Chondrocyte (in vitro differentiated cells): ENCODE measurements at regions not wholly inside any gene's neighbourhood (a gene's known extent, or its start where the extent isn't known, plus 50 kb on each side); places are given as distances from the start of the nearest gene placed in this dataset.

Source experiments
- DNase-seq: peaks from one replicate; pipeline ENCODE4 v3.0.0; 2021; ENCODE audit warnings: mixed read lengths, low spot score
- H3K27ac Mint-ChIP-seq: one replicate; pipeline ENCODE4 v1.8.0; 2021; ENCODE audit warnings: mild to moderate bottlenecking, moderate library complexity, mixed read lengths; ENCODE audit not compliant: unreplicated experiment
- H3K27me3 Mint-ChIP-seq: 2 replicates; pipeline ENCODE4 v1.8.0; 2021; ENCODE audit warnings: low read depth, mixed read lengths
- H3K36me3 Mint-ChIP-seq: 2 replicates; pipeline ENCODE4 v1.8.0; 2021; ENCODE audit warnings: low read depth, mixed read lengths
- H3K4me1 Mint-ChIP-seq: 2 replicates; pipeline ENCODE4 v1.8.0; 2021; ENCODE audit warnings: low read depth, mild to moderate bottlenecking, mixed read lengths
- H3K4me3 Mint-ChIP-seq: one replicate; pipeline ENCODE4 v1.8.0; 2021; ENCODE audit warnings: mild to moderate bottlenecking, moderate library complexity, mixed read lengths; ENCODE audit not compliant: unreplicated experiment
- H3K9me3 Mint-ChIP-seq: 2 replicates; pipeline ENCODE4 v1.8.0; 2021; ENCODE audit warnings: low read depth, mixed read lengths
- TF ChIP-seq, protein P1 (sequence below): fragments of 200-600 bp; sonication (generic); IDR thresholded peaks from 2 replicates; pipeline ENCODE4 v1.5.0; 2021; ENCODE audit warnings: antibody characterized with exemption, mild to moderate bottlenecking, moderate library complexity

DNA sequence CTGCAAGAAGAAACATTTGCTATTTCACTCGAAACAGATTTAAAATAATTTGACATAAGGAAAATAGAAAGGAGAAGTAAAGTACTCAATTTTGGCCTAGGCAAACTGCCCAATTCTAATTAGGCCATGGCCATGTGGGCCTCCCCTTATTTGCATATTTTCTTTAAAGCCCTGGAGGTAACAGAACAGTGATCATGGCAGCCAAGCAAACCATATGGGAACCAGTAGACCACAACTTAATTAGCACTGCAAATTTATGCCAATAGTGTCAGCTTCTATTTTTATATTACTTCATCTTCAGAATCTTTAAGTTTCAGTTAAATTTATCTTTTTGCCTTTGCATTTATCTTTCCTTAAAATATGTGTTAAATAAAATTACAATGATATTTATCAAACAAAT lies 63.3 kb upstream of the THSD7A start:
- DNase-seq, result no peak
- Mint-ChIP-seq H3K9me3 (no peaks in the 10 kb centered on the region), H3K4me1 (no peaks in the 10 kb centered on the region), H3K4me3 (no peak overlapping the region), H3K36me3 (no peaks in the 10 kb centered on the region), H3K27ac (no peak overlapping the region), H3K27me3 (no peaks in the 10 kb centered on the region)
- TF ChIP-seq, protein P1, sequence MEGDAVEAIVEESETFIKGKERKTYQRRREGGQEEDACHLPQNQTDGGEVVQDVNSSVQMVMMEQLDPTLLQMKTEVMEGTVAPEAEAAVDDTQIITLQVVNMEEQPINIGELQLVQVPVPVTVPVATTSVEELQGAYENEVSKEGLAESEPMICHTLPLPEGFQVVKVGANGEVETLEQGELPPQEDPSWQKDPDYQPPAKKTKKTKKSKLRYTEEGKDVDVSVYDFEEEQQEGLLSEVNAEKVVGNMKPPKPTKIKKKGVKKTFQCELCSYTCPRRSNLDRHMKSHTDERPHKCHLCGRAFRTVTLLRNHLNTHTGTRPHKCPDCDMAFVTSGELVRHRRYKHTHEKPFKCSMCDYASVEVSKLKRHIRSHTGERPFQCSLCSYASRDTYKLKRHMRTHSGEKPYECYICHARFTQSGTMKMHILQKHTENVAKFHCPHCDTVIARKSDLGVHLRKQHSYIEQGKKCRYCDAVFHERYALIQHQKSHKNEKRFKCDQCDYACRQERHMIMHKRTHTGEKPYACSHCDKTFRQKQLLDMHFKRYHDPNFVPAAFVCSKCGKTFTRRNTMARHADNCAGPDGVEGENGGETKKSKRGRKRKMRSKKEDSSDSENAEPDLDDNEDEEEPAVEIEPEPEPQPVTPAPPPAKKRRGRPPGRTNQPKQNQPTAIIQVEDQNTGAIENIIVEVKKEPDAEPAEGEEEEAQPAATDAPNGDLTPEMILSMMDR, result no peak

DNA sequence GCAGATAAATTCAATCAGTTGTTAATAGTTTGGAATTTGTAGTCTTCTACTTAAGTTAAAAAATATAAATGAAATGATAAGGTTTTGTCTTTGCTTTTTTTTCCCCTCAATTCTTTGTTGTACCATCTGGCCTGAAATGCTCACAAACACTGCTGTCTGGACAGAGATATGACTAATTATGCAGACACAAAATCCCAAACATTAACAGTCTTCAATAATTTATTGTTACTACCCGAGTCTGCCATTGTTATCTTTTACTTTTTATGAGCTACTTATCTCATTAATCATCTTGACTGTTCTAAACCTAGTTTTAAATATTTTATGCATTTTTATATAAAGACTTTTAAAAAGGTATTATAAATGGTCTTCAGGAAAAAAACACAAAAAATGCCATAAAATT lies 64.7 kb upstream of the THSD7A start:
- H3K36me3 Mint-ChIP-seq, result no peaks in the 10 kb centered on the region
- H3K27ac Mint-ChIP-seq, result no peak overlapping the region
- peaks cover 3% of the 10 kb centered on the region for H3K9me3 Mint-ChIP-seq
- no peak overlapping the region for H3K4me3 Mint-ChIP-seq
- TF ChIP-seq, protein P1, result no peak
- DNase-seq, result no peak
- no peaks in the 10 kb centered on the region for H3K4me1 Mint-ChIP-seq
- no peaks in the 10 kb centered on the region for H3K27me3 Mint-ChIP-seq

DNA sequence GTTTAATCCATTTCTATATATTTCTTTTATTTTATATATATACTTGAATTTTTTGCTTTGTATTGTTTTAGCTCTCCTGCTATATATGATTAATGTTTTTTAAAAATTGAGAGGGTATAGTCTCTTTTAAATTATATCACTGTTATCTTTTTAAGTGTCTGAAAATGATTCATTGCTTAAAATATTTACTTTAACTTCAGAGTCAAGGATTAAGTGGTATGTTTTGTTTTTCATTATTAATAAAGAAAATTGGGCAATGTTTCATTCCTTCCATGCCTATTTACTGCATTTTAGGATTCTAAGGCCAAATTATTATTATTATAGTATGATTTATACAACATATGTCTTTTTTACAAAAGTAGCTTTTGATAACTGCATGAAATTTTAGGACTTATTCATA lies 67.2 kb upstream of the THSD7A start:
- H3K9me3 Mint-ChIP-seq, result peaks cover 16% of the 10 kb centered on the region
- no peak overlapping the region for H3K4me3 Mint-ChIP-seq
- no peaks in the 10 kb centered on the region for H3K36me3 Mint-ChIP-seq
- no peaks in the 10 kb centered on the region for H3K4me1 Mint-ChIP-seq
- H3K27ac Mint-ChIP-seq, result no peak overlapping the region
- DNase-seq, result no peak
- TF ChIP-seq, protein P1, result no peak
- H3K27me3 Mint-ChIP-seq, result no peaks in the 10 kb centered on the region

DNA sequence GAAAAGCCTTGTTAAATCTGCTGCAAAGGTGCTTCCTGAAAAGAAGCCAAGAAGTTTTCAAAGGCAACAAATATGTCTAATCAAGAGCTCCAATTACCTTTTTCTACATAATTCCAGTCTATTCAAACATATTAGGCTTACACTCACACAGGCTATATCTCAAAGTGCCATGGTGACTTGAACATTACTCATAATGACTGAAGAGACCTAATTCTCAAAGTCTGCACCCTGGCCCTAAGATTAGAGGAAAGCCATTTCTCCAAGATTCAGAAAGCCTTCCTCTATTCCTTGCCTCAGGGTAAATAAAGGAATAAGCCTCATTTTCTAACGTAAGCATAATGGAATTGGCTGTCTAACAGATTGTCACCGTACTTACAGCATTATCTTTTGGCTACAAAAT lies 78.3 kb upstream of the THSD7A start:
- no peaks in the 10 kb centered on the region for H3K9me3 Mint-ChIP-seq
- no peak for DNase-seq
- H3K36me3 Mint-ChIP-seq, result no peaks in the 10 kb centered on the region
- TF ChIP-seq, protein P1, result no peak
- H3K4me3 Mint-ChIP-seq, result no peak overlapping the region
- no peaks in the 10 kb centered on the region for H3K4me1 Mint-ChIP-seq
- no peak overlapping the region for H3K27ac Mint-ChIP-seq
- peaks cover 7% of the 10 kb centered on the region for H3K27me3 Mint-ChIP-seq

DNA sequence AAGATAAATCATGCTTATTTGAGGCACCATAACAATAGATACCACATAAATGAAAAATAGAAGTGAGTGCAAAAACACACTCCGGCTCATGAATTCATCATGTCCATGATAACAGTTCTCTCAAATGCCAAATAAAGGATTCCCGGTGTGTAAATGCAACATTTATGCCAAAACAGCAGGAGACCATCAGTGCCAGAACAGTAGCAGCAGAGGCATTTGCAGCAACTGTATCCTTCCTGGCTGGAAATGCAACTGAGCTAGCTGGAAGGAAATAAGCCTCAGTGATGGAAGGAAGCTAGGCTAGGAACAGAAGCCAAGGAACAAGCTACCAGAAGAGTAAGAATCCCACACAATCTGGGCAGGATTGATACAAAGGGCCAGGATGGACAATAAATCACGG lies 79.9 kb upstream of the THSD7A start:
- Mint-ChIP-seq H3K36me3 (no peaks in the 10 kb centered on the region), H3K4me3 (no peak overlapping the region), H3K27me3 (peaks cover 5% of the 10 kb centered on the region), H3K4me1 (no peaks in the 10 kb centered on the region), H3K9me3 (no peaks in the 10 kb centered on the region), H3K27ac (no peak overlapping the region)
- TF ChIP-seq, protein P1, result no peak
- no peak for DNase-seq
